Liver (tissue), 8 donors: ENCODE measurements at regions not wholly inside any gene's neighbourhood (a gene's known extent, or its start where the extent isn't known, plus 50 kb on each side); places are given as distances from the start of the nearest gene placed in this dataset.

ENCODE experiments used
- DNase-seq: peaks from one replicate; pipeline ENCODE4 v3.0.0-alpha.2; 2017; ENCODE audit warnings: low spot score
- H3K27ac ChIP-seq, 2 donors: one replicate each; pipeline ENCODE4 v1.7.0; 2013; ENCODE audit warnings: inconsistent platforms in 2 of 2, low read length in 2 of 2, control low read depth in 1 of 2, low read depth in 1 of 2, mild to moderate bottlenecking in 1 of 2
- H3K27me3 ChIP-seq, 4 donors: one replicate each; pipeline versions ENCODE4 v1.6.1 to v1.7.0; 2013; ENCODE audit warnings: low read length in 3 of 4, inconsistent platforms in 1 of 4, mild to moderate bottlenecking in 1 of 4, moderate library complexity in 1 of 4; ENCODE audit not compliant: control insufficient read depth in 4 of 4, insufficient read depth in 4 of 4
- H3K36me3 ChIP-seq, 4 donors: one replicate each; pipeline versions ENCODE4 v1.6.1 to v1.7.0; 2013; ENCODE audit warnings: low read length in 3 of 4, mild to moderate bottlenecking in 3 of 4, low read depth in 1 of 4, moderate library complexity in 1 of 4; ENCODE audit not compliant: control insufficient read depth in 4 of 4, insufficient read depth in 3 of 4
- H3K4me1 ChIP-seq, 4 donors: one replicate each; pipeline versions ENCODE4 v1.6.1 to v1.7.0; 2013; ENCODE audit warnings: low read length in 3 of 4, mild to moderate bottlenecking in 3 of 4, moderate library complexity in 1 of 4; ENCODE audit not compliant: control insufficient read depth in 4 of 4, insufficient read depth in 4 of 4
- H3K4me3 ChIP-seq, 3 donors: one replicate each; pipeline versions ENCODE4 v1.6.1 to v1.7.0; 2013; ENCODE audit warnings: low read length in 3 of 3, control low read depth in 1 of 3, low read depth in 1 of 3, mild to moderate bottlenecking in 1 of 3
- H3K9ac ChIP-seq, 2 donors: one replicate each; pipeline ENCODE4 v1.7.0; 2013; ENCODE audit warnings: low read length in 2 of 2, mild to moderate bottlenecking in 2 of 2, moderate library complexity in 2 of 2, control low read depth in 1 of 2, low read depth in 1 of 2
- H3K9me3 ChIP-seq, 4 donors: one replicate each; pipeline versions ENCODE4 v1.6.1 to v1.7.0; 2013; ENCODE audit warnings: low read length in 3 of 4; ENCODE audit not compliant: control insufficient read depth in 4 of 4
- CTCF ChIP-seq: fragments of 150-350 bp; IDR thresholded peaks from 2 replicates; pipeline ENCODE4 v1.5.1; 2017; ENCODE audit warnings: improper control_type of control experiment, low read depth, low read length; ENCODE audit not compliant: missing input control
- EGR1 ChIP-seq, 2 donors: IDR thresholded peaks; 2 replicates each; pipeline ENCODE4 v1.6.1; 2016 to 2018; ENCODE audit warnings: antibody characterized with exemption in 2 of 2, low read depth in 2 of 2
- FOXA1 ChIP-seq: IDR thresholded peaks from 2 replicates; pipeline ENCODE4 v1.6.1; 2016; ENCODE audit warnings: antibody characterized with exemption
- FOXA2 ChIP-seq: IDR thresholded peaks from 2 replicates; pipeline ENCODE4 v1.6.1; 2016; ENCODE audit warnings: antibody characterized with exemption
- GABPA ChIP-seq, 2 donors: IDR thresholded peaks in 1 of 2; conservative IDR thresholded peaks in 1 of 2; 2 replicates each; pipeline ENCODE4 v1.6.1; 2016; ENCODE audit warnings: antibody characterized with exemption in 2 of 2, mild to moderate bottlenecking in 1 of 2, moderate library complexity in 1 of 2
- HNF4A ChIP-seq, 2 donors: conservative IDR thresholded peaks; 2 replicates each; pipeline ENCODE4 v1.6.1; 2016; ENCODE audit warnings: antibody characterized with exemption in 2 of 2, mild to moderate bottlenecking in 2 of 2
- HNF4G ChIP-seq: IDR thresholded peaks from 2 replicates; pipeline ENCODE4 v1.6.1; 2016; ENCODE audit warnings: antibody characterized with exemption
- JUND ChIP-seq, 2 donors: IDR thresholded peaks; 2 replicates each; pipeline ENCODE4 v1.6.1; 2016; ENCODE audit warnings: antibody characterized with exemption in 2 of 2
- MAX ChIP-seq: IDR thresholded peaks from 2 replicates; pipeline ENCODE4 v1.6.1; 2016; ENCODE audit warnings: antibody characterized with exemption
- NR2F2 ChIP-seq: IDR thresholded peaks from 2 replicates; pipeline ENCODE4 v1.6.1; 2016; ENCODE audit warnings: antibody characterized with exemption
- RAD21 ChIP-seq, 2 donors: IDR thresholded peaks; 2 replicates each; pipeline ENCODE4 v1.6.1; 2016; ENCODE audit warnings: antibody characterized with exemption in 2 of 2, mild to moderate bottlenecking in 2 of 2
- RXRA ChIP-seq, 2 donors: IDR thresholded peaks; 2 replicates each; pipeline ENCODE4 v1.6.1; 2017 to 2018; ENCODE audit warnings: antibody characterized with exemption in 2 of 2, mild to moderate bottlenecking in 1 of 2
- SP1 ChIP-seq: IDR thresholded peaks from 2 replicates; pipeline ENCODE4 v1.6.1; 2018; ENCODE audit warnings: antibody characterized with exemption, mild to moderate bottlenecking
- TAF1 ChIP-seq: conservative IDR thresholded peaks from 2 replicates; pipeline ENCODE4 v1.6.1; 2016; ENCODE audit warnings: antibody characterized with exemption, mild to moderate bottlenecking
- YY1 ChIP-seq: IDR thresholded peaks from 2 replicates; pipeline ENCODE4 v1.6.1; 2016; ENCODE audit warnings: antibody characterized with exemption, mild to moderate bottlenecking
- WGBS: extraction: QIAGEN DNeasy Blood & Tissue Kit; methylation state at CpG from one replicate; pipeline ENCODE4 v1.1.7; 2013; 5-methylcytosine and 5-hydroxymethylcytosine counted together
- TF ChIP-seq, protein P1 (sequence below): IDR thresholded peaks from 2 replicates; pipeline ENCODE4 v1.6.1; 2016; ENCODE audit warnings: antibody characterized with exemption
- TF ChIP-seq, protein P2 (sequence below): IDR thresholded peaks from 2 replicates; pipeline ENCODE4 v1.6.1; 2016; ENCODE audit warnings: antibody characterized with exemption, mild to moderate bottlenecking
- TF ChIP-seq, protein P3 (sequence below): IDR thresholded peaks from 2 replicates; pipeline ENCODE4 v1.6.1; 2016; ENCODE audit warnings: antibody characterized with exemption
- donor health status: healthy.
- donor health status: healthy.
- donor health status: healthy.
- donor health status: healthy.
- donor health status: healthy.

DNA sequence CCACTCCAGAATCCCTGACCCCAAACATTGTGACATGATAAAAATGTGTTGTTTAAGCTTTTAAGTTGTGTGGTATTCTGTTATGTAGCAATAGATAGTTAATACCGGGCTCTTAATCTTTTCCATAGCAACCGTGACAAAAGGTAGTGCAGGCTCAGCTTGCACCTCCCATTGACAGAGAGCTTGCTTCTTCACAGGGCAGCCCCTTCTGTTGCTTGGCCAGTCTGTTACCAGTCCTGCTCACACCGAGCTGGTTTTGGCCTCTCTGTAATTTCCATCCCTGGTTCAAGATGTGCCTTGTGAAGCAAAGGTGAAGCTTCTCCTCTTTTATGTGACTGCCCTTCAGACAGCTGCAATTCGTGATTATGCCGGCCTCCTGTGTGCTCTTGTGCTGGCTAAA, 86.9 kb downstream of the CRYGS start:
- no peak overlapping the region for H3K4me3 ChIP-seq
- H3K27me3 ChIP-seq: no peaks in the 10 kb centered on the region
- TF ChIP-seq FOXA2: no peak
- no peak for TF ChIP-seq RAD21 (IDR thresholded peaks at IDR 0.05)
- TF ChIP-seq JUND (IDR thresholded peaks at IDR 0.05): no peak
- TF ChIP-seq, protein P1, sequence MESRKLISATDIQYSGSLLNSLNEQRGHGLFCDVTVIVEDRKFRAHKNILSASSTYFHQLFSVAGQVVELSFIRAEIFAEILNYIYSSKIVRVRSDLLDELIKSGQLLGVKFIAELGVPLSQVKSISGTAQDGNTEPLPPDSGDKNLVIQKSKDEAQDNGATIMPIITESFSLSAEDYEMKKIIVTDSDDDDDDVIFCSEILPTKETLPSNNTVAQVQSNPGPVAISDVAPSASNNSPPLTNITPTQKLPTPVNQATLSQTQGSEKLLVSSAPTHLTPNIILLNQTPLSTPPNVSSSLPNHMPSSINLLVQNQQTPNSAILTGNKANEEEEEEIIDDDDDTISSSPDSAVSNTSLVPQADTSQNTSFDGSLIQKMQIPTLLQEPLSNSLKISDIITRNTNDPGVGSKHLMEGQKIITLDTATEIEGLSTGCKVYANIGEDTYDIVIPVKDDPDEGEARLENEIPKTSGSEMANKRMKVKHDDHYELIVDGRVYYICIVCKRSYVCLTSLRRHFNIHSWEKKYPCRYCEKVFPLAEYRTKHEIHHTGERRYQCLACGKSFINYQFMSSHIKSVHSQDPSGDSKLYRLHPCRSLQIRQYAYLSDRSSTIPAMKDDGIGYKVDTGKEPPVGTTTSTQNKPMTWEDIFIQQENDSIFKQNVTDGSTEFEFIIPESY: no peak
- no peak for TF ChIP-seq NR2F2
- TF ChIP-seq TAF1: no peak
- TF ChIP-seq GABPA (IDR thresholded peaks at IDR 0.05 in 1 of 2, conservative IDR thresholded peaks at IDR 0.05 in 1 of 2): no peak
- TF ChIP-seq EGR1 (IDR thresholded peaks at IDR 0.05; ENCODE audit: low read depth in 2 of 2): no peak
- no peak for TF ChIP-seq HNF4A (conservative IDR thresholded peaks at IDR 0.05)
- no peak overlapping the region for H3K9ac ChIP-seq
- H3K27ac ChIP-seq: no peak overlapping the region
- no peak for DNase-seq
- H3K9me3 ChIP-seq: no peaks in the 10 kb centered on the region
- WGBS: 84% methylated on average over 5 of the region's 5 CpGs
- no peaks in the 10 kb centered on the region for H3K4me1 ChIP-seq
- H3K36me3 ChIP-seq: no peaks in the 10 kb centered on the region

DNA sequence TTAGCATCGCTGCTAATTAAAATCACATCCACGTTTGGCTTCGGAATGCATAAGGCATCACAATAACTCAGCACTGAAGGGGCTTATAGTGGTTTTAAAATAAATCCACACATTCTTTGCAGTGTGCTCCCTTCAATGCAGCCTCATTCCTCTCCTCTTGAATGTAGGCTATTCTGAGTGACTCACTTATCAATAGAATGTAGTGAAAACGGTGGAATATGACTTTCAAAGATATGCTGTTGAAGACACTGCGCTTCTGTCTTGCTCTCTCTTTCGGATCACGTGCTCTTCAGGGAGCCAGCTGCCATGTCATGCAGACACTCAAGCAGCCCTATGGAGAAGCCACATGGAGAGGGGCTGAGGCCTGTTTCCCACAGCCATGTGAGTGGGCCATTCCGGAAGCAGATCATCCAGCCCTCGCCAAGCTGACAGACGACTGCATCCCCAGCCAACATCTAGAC, 87.4 kb downstream of the CRYGS start:
- Histone ChIP-seq H3K27me3 (no peaks in the 10 kb centered on the region), H3K4me1 (no peaks in the 10 kb centered on the region), H3K4me3 (no peak overlapping the region), H3K36me3 (no peaks in the 10 kb centered on the region), H3K9me3 (no peaks in the 10 kb centered on the region), H3K9ac (no peak overlapping the region), H3K27ac (no peak overlapping the region)
- no peak for DNase-seq
- no peak for TF ChIP-seq SP1
- TF ChIP-seq RAD21 (IDR thresholded peaks at IDR 0.05): no peak
- no peak for TF ChIP-seq TAF1
- TF ChIP-seq RXRA (IDR thresholded peaks at IDR 0.05): no peak
- no peak for TF ChIP-seq CTCF
- TF ChIP-seq, protein P2, sequence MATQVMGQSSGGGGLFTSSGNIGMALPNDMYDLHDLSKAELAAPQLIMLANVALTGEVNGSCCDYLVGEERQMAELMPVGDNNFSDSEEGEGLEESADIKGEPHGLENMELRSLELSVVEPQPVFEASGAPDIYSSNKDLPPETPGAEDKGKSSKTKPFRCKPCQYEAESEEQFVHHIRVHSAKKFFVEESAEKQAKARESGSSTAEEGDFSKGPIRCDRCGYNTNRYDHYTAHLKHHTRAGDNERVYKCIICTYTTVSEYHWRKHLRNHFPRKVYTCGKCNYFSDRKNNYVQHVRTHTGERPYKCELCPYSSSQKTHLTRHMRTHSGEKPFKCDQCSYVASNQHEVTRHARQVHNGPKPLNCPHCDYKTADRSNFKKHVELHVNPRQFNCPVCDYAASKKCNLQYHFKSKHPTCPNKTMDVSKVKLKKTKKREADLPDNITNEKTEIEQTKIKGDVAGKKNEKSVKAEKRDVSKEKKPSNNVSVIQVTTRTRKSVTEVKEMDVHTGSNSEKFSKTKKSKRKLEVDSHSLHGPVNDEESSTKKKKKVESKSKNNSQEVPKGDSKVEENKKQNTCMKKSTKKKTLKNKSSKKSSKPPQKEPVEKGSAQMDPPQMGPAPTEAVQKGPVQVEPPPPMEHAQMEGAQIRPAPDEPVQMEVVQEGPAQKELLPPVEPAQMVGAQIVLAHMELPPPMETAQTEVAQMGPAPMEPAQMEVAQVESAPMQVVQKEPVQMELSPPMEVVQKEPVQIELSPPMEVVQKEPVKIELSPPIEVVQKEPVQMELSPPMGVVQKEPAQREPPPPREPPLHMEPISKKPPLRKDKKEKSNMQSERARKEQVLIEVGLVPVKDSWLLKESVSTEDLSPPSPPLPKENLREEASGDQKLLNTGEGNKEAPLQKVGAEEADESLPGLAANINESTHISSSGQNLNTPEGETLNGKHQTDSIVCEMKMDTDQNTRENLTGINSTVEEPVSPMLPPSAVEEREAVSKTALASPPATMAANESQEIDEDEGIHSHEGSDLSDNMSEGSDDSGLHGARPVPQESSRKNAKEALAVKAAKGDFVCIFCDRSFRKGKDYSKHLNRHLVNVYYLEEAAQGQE: no peak
- TF ChIP-seq HNF4A (conservative IDR thresholded peaks at IDR 0.05): no peak
- TF ChIP-seq EGR1 (IDR thresholded peaks at IDR 0.05; ENCODE audit: low read depth in 2 of 2): no peak
- TF ChIP-seq JUND (IDR thresholded peaks at IDR 0.05): no peak
- TF ChIP-seq NR2F2: no peak
- no peak for TF ChIP-seq FOXA2
- TF ChIP-seq, protein P1: no peak
- no peak for TF ChIP-seq YY1
- TF ChIP-seq, protein P3, sequence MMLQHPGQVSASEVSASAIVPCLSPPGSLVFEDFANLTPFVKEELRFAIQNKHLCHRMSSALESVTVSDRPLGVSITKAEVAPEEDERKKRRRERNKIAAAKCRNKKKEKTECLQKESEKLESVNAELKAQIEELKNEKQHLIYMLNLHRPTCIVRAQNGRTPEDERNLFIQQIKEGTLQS: no peak
- TF ChIP-seq HNF4G: no peak
- no peak for TF ChIP-seq GABPA (IDR thresholded peaks at IDR 0.05 in 1 of 2, conservative IDR thresholded peaks at IDR 0.05 in 1 of 2)
- TF ChIP-seq FOXA1: no peak
- no peak for TF ChIP-seq MAX
- WGBS: 91% methylated on average over 10 of the region's 10 CpGs
